Ascending aorta (tissue), 2 donors: ENCODE measurements at regions not wholly inside any gene's neighbourhood (a gene's known extent, or its start where the extent isn't known, plus 50 kb on each side); places are given as distances from the start of the nearest gene placed in this dataset.
"Not testable (repeated sequence)": the region's sequence is repeated elsewhere in the genome, so short reads cannot be mapped to it uniquely, and the experiment has no call there.

ENCODE experiments used
- DNase-seq, 2 donors: peaks; one replicate each; pipeline ENCODE4 v3.0.0-alpha.2; 2019; ENCODE audit warnings: low spot score in 2 of 2
- H3K27ac ChIP-seq, 2 donors: fragments of 200-600 bp; sonication (generic); one replicate each; pipeline ENCODE4 v1.5.1; 2016 to 2017; ENCODE audit warnings: mild to moderate bottlenecking in 1 of 2
- H3K27me3 ChIP-seq: fragments of 200-600 bp; sonication (generic); one replicate; pipeline ENCODE4 v1.5.1; 2017
- H3K36me3 ChIP-seq, 2 donors: fragments of 200-600 bp; sonication (generic); one replicate each; pipeline ENCODE4 v1.5.1; 2016
- H3K4me1 ChIP-seq, 2 donors: fragments of 200-600 bp; sonication (generic); one replicate each; pipeline ENCODE4 v1.5.1; 2016 to 2017; ENCODE audit warnings: mild to moderate bottlenecking in 1 of 2
- H3K4me3 ChIP-seq, 2 donors: fragments of 200-600 bp; sonication (generic); one replicate each; pipeline ENCODE4 v1.5.1; 2016 to 2017; ENCODE audit warnings: mild to moderate bottlenecking in 1 of 2
- H3K9me3 ChIP-seq, 2 donors: fragments of 200-600 bp; sonication (generic); one replicate each; pipeline ENCODE4 v1.5.1; 2016
- intact Hi-C: fragments of 100-400 bp; cut with DNase I; formaldehyde crosslinking; loops from one replicate; pipeline ENCODE4 v1.15.1; 2023
- TF ChIP-seq, protein P1 (sequence below), 3 experiments: fragments of 200-600 bp in 2 of 3; fragments of 450-650 bp in 1 of 3; sonication (generic) in 2 of 3; IDR thresholded peaks; one replicate each; pipeline ENCODE4 v1.5.1; 2016 to 2019; ENCODE audit warnings: antibody characterized with exemption in 3 of 3, mild to moderate bottlenecking in 1 of 3, moderate library complexity in 1 of 3

DNA sequence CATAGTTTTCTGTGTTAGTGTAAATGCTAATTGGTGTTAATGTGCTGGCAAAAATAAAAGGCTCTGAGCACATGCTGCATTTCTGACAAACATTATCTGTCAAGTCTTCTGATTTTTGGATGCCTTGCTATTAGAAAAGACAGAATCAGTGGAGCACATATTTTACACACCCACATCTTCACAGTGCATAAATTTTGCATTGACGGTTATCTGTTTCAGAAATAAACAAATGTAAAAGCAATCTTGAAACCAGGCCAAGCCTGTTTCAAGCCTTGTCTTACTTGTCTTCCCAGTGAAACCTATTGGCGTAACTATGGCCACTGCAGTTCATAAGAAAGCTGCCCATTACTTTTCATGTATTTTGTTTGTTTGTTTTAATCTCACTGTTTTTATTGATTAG lies 333.7 kb upstream of the CDH19 start:
- Histone ChIP-seq H3K36me3 (no peaks in the 10 kb centered on the region), H3K27ac (no peak overlapping the region), H3K4me1 (no peaks in the 10 kb centered on the region), H3K27me3 (no peaks in the 10 kb centered on the region), H3K4me3 (no peak overlapping the region), H3K9me3 (no peaks in the 10 kb centered on the region)
- DNase-seq: no peak
- TF ChIP-seq, protein P1, sequence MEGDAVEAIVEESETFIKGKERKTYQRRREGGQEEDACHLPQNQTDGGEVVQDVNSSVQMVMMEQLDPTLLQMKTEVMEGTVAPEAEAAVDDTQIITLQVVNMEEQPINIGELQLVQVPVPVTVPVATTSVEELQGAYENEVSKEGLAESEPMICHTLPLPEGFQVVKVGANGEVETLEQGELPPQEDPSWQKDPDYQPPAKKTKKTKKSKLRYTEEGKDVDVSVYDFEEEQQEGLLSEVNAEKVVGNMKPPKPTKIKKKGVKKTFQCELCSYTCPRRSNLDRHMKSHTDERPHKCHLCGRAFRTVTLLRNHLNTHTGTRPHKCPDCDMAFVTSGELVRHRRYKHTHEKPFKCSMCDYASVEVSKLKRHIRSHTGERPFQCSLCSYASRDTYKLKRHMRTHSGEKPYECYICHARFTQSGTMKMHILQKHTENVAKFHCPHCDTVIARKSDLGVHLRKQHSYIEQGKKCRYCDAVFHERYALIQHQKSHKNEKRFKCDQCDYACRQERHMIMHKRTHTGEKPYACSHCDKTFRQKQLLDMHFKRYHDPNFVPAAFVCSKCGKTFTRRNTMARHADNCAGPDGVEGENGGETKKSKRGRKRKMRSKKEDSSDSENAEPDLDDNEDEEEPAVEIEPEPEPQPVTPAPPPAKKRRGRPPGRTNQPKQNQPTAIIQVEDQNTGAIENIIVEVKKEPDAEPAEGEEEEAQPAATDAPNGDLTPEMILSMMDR (IDR thresholded peaks at IDR 0.05): no peak
- intact Hi-C loops: no loop called here

DNA sequence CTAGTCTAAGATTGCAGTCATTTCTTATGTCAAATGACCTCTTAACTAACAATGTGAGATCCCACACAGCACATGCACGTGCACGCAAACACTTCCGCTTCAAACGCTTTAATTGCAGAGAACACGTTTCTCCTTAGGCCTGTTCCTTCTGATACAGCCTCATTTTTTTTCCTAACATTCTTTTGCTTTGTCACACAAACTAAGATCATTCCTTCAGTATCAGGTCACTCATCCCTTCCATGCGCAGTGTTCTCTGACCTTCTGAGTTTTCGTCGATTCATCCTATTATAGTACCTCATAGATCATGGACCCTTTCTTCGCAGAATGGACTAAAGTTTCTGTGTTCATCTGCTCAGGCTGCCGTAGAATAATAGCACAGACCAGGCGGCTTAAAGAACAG lies 327.1 kb upstream of the CDH19 start:
- Histone ChIP-seq H3K27ac (no peak overlapping the region), H3K4me1 (no peaks in the 10 kb centered on the region), H3K36me3 (no peaks in the 10 kb centered on the region), H3K4me3 (no peak overlapping the region), H3K9me3 (no peaks in the 10 kb centered on the region), H3K27me3 (no peaks in the 10 kb centered on the region)
- intact Hi-C loops: no loop called here
- DNase-seq: no peak
- TF ChIP-seq, protein P1 (IDR thresholded peaks at IDR 0.05): no peak

DNA sequence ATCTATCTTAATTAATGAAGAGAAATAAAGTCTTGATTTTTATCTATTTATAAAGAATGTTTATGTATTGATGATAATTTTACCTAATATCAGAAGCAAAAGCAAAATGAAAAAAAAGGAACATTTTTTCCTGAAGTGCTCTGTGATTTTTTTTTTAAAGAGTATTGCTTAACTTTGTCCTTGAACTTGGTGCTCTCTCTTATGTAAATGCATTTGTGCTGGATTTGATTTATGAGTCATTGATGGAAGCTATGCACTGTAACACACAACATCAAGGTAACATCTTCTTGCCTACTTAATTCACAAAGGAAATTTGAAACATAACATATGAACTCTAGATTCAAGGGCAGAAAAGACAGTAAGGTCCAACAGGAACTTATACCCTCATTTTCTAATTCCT lies 312.9 kb upstream of the CDH19 start:
- no peaks in the 10 kb centered on the region for H3K9me3 ChIP-seq
- no peak overlapping the region for H3K4me3 ChIP-seq
- H3K36me3 ChIP-seq: no peaks in the 10 kb centered on the region
- no peak overlapping the region for H3K27ac ChIP-seq
- no peaks in the 10 kb centered on the region for H3K4me1 ChIP-seq
- DNase-seq: no peak
- intact Hi-C loops: no loop called here
- no peaks in the 10 kb centered on the region for H3K27me3 ChIP-seq
- TF ChIP-seq, protein P1 (IDR thresholded peaks at IDR 0.05): no peak

DNA sequence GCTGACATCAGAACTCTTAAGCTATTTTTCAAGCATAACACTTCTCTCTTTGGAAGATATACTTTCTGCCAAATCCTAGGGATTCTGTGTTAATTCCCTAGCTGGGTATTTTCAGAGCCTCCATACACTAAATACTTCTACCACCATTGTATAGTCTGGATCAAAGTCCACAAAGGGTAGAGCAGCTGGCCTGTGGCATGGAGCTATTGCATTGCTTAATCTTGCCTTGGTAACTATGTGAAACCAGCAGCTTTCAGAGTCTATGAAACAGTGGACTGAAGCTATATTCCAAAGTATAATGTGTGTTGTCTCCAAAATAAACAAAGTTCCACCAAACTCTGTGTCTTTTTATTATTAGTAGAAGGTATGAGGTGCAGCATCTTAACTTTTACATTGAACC lies 296.9 kb upstream of the CDH19 start:
- intact Hi-C loops: no loop called here
- TF ChIP-seq, protein P1 (IDR thresholded peaks at IDR 0.05): no peak
- H3K27ac ChIP-seq: no peak overlapping the region
- H3K36me3 ChIP-seq: no peaks in the 10 kb centered on the region
- H3K4me3 ChIP-seq: no peak overlapping the region
- no peaks in the 10 kb centered on the region for H3K9me3 ChIP-seq
- H3K27me3 ChIP-seq: no peaks in the 10 kb centered on the region
- DNase-seq: no peak
- no peaks in the 10 kb centered on the region for H3K4me1 ChIP-seq

DNA sequence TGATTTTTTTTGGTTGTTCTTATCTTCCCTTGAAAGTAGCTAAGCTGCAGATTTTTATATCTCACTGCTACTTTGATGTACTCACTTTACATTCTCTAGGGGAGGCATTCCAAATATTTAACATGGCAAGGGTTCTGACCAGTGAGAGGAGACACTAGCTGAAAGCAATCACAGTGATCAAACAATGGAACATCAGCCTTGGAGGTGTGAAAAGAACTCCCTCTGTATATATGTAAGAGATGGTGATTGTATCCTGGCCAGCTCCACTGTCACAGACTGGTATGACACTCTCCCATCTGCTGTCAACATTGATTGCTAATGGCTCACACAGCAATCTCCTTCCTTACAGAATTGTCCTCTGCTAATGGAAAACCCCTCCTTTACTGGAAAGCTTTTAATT lies 291.7 kb upstream of the CDH19 start:
- H3K27me3 ChIP-seq: no peaks in the 10 kb centered on the region

DNA sequence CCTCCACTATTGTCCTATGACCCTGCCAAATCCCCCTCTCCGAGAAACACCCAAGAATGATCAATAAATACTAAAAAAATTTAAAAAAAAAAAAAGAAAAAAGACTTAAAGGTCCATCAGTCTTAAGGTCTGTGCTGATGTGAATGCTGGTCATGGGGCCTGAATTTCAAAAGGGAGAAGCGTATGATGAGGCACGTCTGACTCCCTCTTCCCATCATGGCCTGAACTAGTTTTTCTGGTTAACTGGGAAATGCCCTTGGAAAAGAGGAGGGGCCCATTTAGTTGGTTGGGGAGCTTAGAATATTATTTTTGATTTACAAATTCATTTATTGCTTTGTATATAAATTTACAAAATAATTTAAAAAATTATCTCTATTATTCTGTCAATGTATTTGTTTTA lies 291.0 kb upstream of the CDH19 start:
- Histone ChIP-seq H3K27ac (no peak overlapping the region), H3K4me3 (no peak overlapping the region), H3K4me1 (no peaks in the 10 kb centered on the region), H3K27me3 (no peaks in the 10 kb centered on the region), H3K9me3 (no peaks in the 10 kb centered on the region), H3K36me3 (no peaks in the 10 kb centered on the region)
- TF ChIP-seq, protein P1 (IDR thresholded peaks at IDR 0.05): no peak
- DNase-seq: no peak
- intact Hi-C loops: no loop called here

More for the DNA sequence above, 291.7 kb upstream of the CDH19 start:
- DNase-seq: no peak
- TF ChIP-seq, protein P1 (IDR thresholded peaks at IDR 0.05): no peak
- intact Hi-C loops: no loop called here
- H3K27ac ChIP-seq: no peak overlapping the region
- no peaks in the 10 kb centered on the region for H3K36me3 ChIP-seq
- no peaks in the 10 kb centered on the region for H3K4me1 ChIP-seq
- H3K9me3 ChIP-seq: no peaks in the 10 kb centered on the region
- no peak overlapping the region for H3K4me3 ChIP-seq

DNA sequence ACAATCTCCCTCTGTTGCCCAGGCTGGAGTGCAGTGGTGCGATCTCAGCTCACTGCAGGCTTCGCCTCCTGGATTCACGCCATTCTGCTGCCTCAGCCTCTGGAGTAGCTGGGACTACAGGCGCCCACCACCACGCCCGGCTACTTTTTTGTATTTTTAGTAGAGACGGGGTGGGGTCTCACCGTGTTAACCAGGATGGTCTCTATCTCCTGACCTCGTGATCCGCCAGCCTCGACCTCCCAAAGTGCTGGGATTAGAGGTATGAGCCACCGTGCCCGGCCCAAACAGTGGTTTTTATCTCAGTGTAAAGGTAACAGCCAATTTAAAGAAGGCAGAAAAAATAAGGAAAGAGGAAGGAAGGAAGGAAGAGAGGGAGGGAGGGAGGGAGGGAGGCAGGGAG lies 288.5 kb upstream of the CDH19 start:
- H3K27ac ChIP-seq, H3K4me3 ChIP-seq, intact Hi-C loops, H3K4me1 ChIP-seq, H3K27me3 ChIP-seq, H3K36me3 ChIP-seq, H3K9me3 ChIP-seq, DNase-seq: not testable (repeated sequence)
